Upper lobe of left lung (tissue), 6 donors: ENCODE measurements at regions not wholly inside any gene's neighbourhood (a gene's known extent, or its start where the extent isn't known, plus 50 kb on each side); places are given as distances from the start of the nearest gene placed in this dataset.
A peak's percentile ranks its signal among the peaks of the same experiment; 100 is the strongest.
"Not testable (repeated sequence)": the region's sequence is repeated elsewhere in the genome, so short reads cannot be mapped to it uniquely, and the experiment has no call there.

Experiments used
- ATAC-seq, 2 donors: fragments of 200-7000 bp; cut with Tn5 transposase; one replicate each; pipeline ENCODE4 v1.9.1; 2022; ENCODE audit warnings: mild to moderate bottlenecking in 2 of 2, moderate library complexity in 2 of 2; ENCODE audit not compliant: low FRiP score in 2 of 2
- DNase-seq, 2 donors: peaks; one replicate each; pipeline ENCODE4 v3.0.0-alpha.2; 2019 to 2020
- H3K27ac ChIP-seq, 4 donors: fragments of 200-600 bp; sonication (generic); one replicate each; pipeline ENCODE4 v1.5.1; 2016 to 2019
- H3K27me3 ChIP-seq, 4 donors: fragments of 200-600 bp; sonication (generic); one replicate each; pipeline ENCODE4 v1.5.1; 2017 to 2019
- H3K36me3 ChIP-seq, 4 donors: fragments of 200-600 bp; sonication (generic); one replicate each; pipeline ENCODE4 v1.5.1; 2016 to 2019
- H3K4me1 ChIP-seq, 4 donors: fragments of 200-600 bp; sonication (generic); one replicate each; pipeline ENCODE4 v1.5.1; 2018 to 2019
- H3K4me3 ChIP-seq, 4 donors: fragments of 200-600 bp; sonication (generic); one replicate each; pipeline ENCODE4 v1.5.1; 2017 to 2019; ENCODE audit warnings: mild to moderate bottlenecking in 2 of 4, moderate library complexity in 1 of 4
- H3K9me3 ChIP-seq, 4 donors: fragments of 200-600 bp; sonication (generic); one replicate each; pipeline ENCODE4 v1.5.1; 2018 to 2019
- CTCF ChIP-seq, 6 experiments: fragments of 450-650 bp in 4 of 6; fragments of 200-600 bp in 2 of 6; sonication (generic) in 2 of 6; IDR thresholded peaks; one replicate each; pipeline ENCODE4 v1.5.1; 2016 to 2019; ENCODE audit warnings: antibody characterized with exemption in 6 of 6
- EP300 ChIP-seq, 4 donors: sonication (generic); formaldehyde crosslinking; IDR thresholded peaks; one replicate each; pipeline ENCODE4 v1.5.1; 2017; ENCODE audit warnings: antibody characterized with exemption in 4 of 4, control low read depth in 2 of 4
- POLR2A ChIP-seq, 4 donors: fragments of 450-650 bp; IDR thresholded peaks; one replicate each; pipeline ENCODE4 v1.5.1; 2016 to 2017; ENCODE audit warnings: antibody characterized with exemption in 4 of 4, mild to moderate bottlenecking in 2 of 4
- POLR2AphosphoS5 ChIP-seq, 2 donors: sonication (generic); formaldehyde crosslinking; IDR thresholded peaks; one replicate each; pipeline ENCODE4 v1.5.1; 2017; ENCODE audit warnings: antibody characterized with exemption in 2 of 2
- WGBS, 2 donors: methylation state at CpG; one replicate each; pipeline ENCODE4 v1.1.5; 2017 to 2018; 5-methylcytosine and 5-hydroxymethylcytosine counted together
- donor health status: DM: no; HTN: no; CAD: no; lungs with moderate emphysema.
- donor health status: DM: no; HTN: yes; CAD: no; lungs with severe emphysema.

GRCh38 chr1:43024905-43025304 lies 66.2 kb upstream of the SLC2A1 start:
- DNase-seq (no peak), ATAC-seq (no peak)
- Histone ChIP-seq H3K36me3 (no peaks in the 10 kb centered on the region), H3K27ac (no peak overlapping the region), H3K9me3 (no peaks in the 10 kb centered on the region), H3K4me3 (no peak overlapping the region), H3K27me3 (no peaks in the 10 kb centered on the region), H3K4me1 (no peaks in the 10 kb centered on the region)
- WGBS, 2 donors = 78 to 82% methylated on average over 7 of the region's 7 CpGs
- TF ChIP-seq POLR2A (IDR thresholded peaks at IDR 0.05) = no peak
- no peak for TF ChIP-seq POLR2AphosphoS5 (IDR thresholded peaks at IDR 0.05)
- TF ChIP-seq CTCF (IDR thresholded peaks at IDR 0.05) = no peak
- TF ChIP-seq EP300 (IDR thresholded peaks at IDR 0.05) = no peak

- Histone ChIP-seq H3K36me3 (no peaks in the 10 kb centered on the region), H3K27ac (no peak overlapping the region), H3K4me3 (no peak overlapping the region), H3K4me1 (no peaks in the 10 kb centered on the region), H3K27me3 (no peaks in the 10 kb centered on the region), H3K9me3 (no peaks in the 10 kb centered on the region)
- peak in 1 of 2 donors; percentile 50 for DNase-seq
- ATAC-seq = peak in 1 of 2 donors; percentile 25
- no peak for TF ChIP-seq CTCF (IDR thresholded peaks at IDR 0.05)
- no peak for TF ChIP-seq POLR2A (IDR thresholded peaks at IDR 0.05)
- no peak for TF ChIP-seq EP300 (IDR thresholded peaks at IDR 0.05)
- no peak for TF ChIP-seq POLR2AphosphoS5 (IDR thresholded peaks at IDR 0.05)
- WGBS, 2 donors = 91 to 92% methylated on average over 9 to 13 of the region's 14 CpGs
Observed at GRCh38 chr1:43021547-43022474, 63.1 kb upstream of the SLC2A1 start.

- ATAC-seq = no peak
- Histone ChIP-seq H3K4me1 (no peaks in the 10 kb centered on the region), H3K27ac (no peak overlapping the region), H3K36me3 (no peaks in the 10 kb centered on the region), H3K4me3 (no peak overlapping the region), H3K9me3 (no peaks in the 10 kb centered on the region), H3K27me3 (no peaks in the 10 kb centered on the region)
- DNase-seq = no peak
- TF ChIP-seq EP300 (IDR thresholded peaks at IDR 0.05) = no peak
- TF ChIP-seq POLR2AphosphoS5 (IDR thresholded peaks at IDR 0.05) = no peak
- TF ChIP-seq POLR2A (IDR thresholded peaks at IDR 0.05) = no peak
- no peak for TF ChIP-seq CTCF (IDR thresholded peaks at IDR 0.05)
- WGBS, 2 donors = 92 to 96% methylated on average over 3 of the region's 3 CpGs
Observed at GRCh38 chr1:43019226-43019625, 60.6 kb upstream of the SLC2A1 start.

GRCh38 chr1:43018121-43018520 lies 59.5 kb upstream of the SLC2A1 start:
- no peak for TF ChIP-seq POLR2AphosphoS5 (IDR thresholded peaks at IDR 0.05)
- no peak for TF ChIP-seq POLR2A (IDR thresholded peaks at IDR 0.05)
- Histone ChIP-seq H3K4me3 (no peak overlapping the region), H3K27ac (no peak overlapping the region), H3K36me3 (no peaks in the 10 kb centered on the region), H3K27me3 (no peaks in the 10 kb centered on the region), H3K9me3 (no peaks in the 10 kb centered on the region), H3K4me1 (no peaks in the 10 kb centered on the region)
- no peak for DNase-seq
- ATAC-seq = no peak
- 87 to 89% methylated on average over 3 of the region's 3 CpGs for WGBS, 2 donors

GRCh38 chr1:43015269-43015668 lies 56.6 kb upstream of the SLC2A1 start:
- WGBS, 2 donors = 94 to 95% methylated on average over 3 of the region's 3 CpGs
- Histone ChIP-seq H3K9me3 (no peaks in the 10 kb centered on the region), H3K27ac (no peak overlapping the region), H3K36me3 (no peaks in the 10 kb centered on the region), H3K4me1 (no peaks in the 10 kb centered on the region), H3K4me3 (no peak overlapping the region), H3K27me3 (no peaks in the 10 kb centered on the region)
- DNase-seq = no peak
- TF ChIP-seq EP300 (IDR thresholded peaks at IDR 0.05) (no peak), POLR2AphosphoS5 (IDR thresholded peaks at IDR 0.05) (no peak), POLR2A (IDR thresholded peaks at IDR 0.05) (no peak), CTCF (IDR thresholded peaks at IDR 0.05) (no peak)
- no peak for ATAC-seq

GRCh38 chr1:43014579-43014978 lies 55.9 kb upstream of the SLC2A1 start:
- H3K4me1 ChIP-seq, H3K4me3 ChIP-seq, H3K36me3 ChIP-seq, H3K27ac ChIP-seq, H3K9me3 ChIP-seq, DNase-seq, ATAC-seq, H3K27me3 ChIP-seq: not testable (repeated sequence)
- 94 to 97% methylated on average over 10 of the region's 10 CpGs for WGBS, 2 donors
